ENCODE measurements at regions not wholly inside any gene's neighbourhood (a gene's known extent, or its start where the extent isn't known, plus 50 kb on each side); places are given as distances from the start of the nearest gene placed in this dataset.
"Not testable (repeated sequence)": the region's sequence is repeated elsewhere in the genome, so short reads cannot be mapped to it uniquely, and the experiment has no call there.

DNA sequence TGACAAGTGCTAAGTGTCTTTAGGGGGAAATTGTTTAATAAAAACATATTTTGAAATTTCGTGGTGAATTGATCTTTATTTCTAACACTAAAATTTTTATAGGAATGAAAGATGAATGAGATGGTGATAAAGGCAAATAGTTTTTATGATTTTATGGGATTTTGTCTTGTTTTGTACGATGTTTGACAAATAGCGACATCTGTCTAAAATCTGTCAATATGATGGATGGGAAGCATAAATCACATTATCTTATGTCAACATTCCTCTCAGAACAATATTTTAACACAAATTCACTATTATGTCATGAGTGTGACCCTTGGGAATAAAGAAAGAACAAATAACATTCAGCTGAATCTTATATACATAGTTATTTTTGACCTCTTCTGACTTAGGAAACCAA, 852.0 kb upstream of the CDH6 start:
- DNase-seq = no peak

DNA sequence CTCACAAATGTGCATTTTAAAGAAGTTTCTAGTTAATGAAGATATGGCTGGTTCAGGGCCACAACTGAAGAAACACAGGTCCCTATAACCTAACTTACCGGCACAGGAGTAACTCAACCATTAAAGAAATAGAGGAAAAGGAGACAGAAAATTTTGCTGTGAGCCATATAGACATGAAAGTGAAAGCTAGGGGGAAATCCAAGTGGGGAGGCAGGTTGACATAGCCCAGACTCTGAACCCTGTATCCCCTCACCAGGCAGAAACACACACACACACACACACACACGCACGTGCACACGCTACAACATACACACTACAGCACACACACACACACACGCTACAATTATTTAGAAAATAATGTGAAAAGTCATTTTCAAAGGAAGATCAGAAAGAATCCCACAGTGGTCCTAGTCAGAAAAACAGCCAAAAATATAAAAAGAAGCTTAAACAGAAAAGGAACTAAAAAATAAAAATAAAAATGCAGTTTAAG, 856.4 kb upstream of the CDH6 start:
- no peak for DNase-seq

DNA sequence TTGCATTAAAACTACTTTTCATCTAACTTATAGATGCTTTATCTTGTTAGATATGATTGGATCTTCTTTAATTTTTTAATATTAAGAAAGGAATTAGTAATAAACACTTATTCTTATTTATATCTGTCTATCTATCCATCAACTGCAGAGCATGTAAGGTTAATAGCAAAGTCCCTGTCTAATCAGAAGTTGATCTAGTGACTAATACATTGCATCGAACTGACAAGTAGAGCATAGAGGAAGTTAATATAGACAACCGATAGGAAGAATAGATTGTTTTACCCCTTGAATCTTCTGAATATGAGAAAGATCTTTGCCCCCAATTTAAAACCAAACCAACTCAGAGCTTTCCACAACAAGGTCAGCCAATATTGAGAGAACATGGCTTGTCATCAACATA, 862.0 kb upstream of the CDH6 start:
- no peak for DNase-seq

DNA sequence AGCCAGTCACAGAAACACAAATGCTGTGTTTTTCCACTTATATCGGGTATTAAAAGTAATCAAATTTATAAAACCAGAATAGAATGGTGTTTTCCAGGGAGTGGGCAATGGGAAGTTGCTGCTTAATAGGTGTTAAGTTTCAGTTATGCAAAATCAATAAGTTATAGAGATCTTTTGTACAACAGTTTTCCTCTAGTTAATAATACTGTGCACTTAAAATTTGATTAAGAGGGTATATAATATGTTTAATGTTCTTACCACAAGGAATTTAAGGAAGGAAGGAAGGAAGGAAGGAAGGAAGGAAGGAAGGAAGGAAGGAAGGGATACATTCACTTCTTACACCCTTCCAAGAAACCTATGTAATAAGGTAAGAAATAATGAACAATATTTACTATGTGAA, 867.7 kb upstream of the CDH6 start:
- DNase-seq = no peak

DNA sequence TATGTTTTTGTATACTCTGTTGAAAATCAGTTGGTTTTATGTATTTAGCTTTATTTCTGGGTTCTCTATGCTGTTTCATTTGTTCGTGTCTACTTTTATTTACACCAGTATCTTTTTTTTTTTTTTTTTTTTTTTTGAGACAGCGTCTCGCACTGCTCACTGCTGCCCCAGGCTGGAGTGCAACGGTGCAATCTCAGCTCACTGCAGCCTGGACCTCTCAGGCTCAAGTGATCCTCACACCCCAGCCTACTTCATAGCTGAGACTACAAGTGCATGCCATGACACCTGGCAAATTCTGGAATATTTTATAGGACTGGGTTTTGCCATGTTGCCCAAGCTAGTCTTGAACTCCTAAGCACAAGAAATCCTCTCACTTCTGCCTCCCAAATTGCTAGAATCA, 869.4 kb upstream of the CDH6 start:
- DNase-seq = no peak

DNA sequence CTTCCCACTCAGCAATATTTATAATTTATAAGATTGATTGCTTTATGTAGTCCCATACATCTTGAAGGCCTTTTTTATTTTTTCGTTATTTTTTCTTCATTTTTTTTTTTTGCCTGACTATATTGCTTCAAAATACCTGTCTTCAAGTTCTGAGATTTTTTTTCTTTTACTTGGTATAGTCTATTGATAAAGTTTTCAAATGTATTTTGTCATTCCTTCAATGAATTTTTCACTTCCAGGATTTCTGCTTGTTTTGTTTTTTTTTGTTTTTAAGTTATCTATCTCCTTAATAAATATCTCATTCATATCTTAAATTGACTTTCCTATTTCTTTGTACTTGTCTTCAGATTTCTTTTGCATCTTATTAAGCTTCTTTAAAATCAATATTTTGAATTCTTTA, 905.6 kb upstream of the CDH6 start:
- DNase-seq = no peak

DNA sequence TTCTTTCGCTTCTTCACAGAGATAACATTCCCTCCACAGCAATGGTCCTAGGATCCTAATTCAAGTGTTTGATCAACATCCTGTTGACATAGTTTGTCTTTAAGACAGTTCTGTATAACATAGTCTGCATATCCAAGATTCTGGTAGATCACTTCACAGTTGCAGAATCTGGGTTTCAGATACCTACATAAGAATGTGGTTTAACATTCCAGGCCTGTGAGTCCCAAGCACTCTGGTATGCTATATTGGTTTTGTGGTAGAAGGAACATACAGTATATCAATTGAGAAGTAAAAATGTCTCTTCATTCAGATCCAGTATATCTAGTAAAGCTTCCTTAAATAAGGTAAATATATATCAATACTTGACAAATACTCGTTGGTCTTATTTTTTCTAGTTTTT, 914.2 kb upstream of the CDH6 start:
- no peak for DNase-seq

DNA sequence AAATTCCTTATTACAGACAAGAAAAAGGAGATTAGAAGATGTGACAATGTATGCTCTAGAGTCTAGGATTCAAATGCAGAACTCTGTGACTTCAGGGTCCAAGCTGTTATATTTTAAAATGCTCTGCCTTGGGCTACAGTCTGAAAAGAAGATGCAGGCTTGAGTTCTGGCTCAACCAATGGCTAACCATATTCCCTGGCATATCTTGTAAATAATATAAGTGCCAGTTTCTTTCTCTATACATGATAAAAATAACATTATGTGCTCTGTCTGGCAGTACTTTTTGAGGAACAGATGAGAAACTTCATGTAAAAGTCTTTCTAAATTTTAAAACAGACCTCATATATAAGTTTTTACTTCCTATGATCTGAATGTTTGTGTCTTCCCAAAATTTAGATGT, 926.5 kb upstream of the CDH6 start:
- no peak for DNase-seq

DNA sequence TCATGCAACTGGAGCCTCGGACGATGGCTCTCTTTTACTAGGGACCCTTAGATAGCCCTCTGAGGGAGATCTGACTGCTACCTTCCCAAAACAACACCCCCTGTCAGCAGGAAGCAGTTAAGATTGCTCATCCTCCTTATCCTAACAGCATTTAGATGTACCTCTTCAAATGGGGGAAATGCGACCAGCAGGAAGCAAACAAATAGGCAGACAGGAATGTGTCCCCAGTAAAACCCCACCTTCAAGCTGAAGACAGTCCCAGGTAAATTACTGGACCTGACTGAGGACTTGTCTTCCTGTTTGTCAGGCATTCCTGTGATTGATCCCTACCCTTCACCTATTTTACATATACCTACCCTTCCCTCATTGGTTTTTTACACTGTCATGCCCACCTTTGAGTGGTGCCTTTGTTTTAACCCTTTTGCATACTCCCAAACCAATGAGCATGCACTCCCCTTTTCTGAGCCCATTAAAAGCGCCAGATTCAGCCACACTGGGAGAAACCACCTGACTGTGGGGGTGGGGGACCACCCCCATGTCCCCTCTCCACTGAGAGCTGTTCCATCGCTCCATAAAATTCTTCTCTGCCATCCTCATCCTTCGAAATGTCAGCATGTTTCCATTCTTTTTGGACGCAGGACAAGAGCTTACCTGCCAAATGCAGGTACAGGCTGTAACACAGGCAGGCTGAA, 954.0 kb upstream of the CDH6 start:
- no peak for DNase-seq

DNA sequence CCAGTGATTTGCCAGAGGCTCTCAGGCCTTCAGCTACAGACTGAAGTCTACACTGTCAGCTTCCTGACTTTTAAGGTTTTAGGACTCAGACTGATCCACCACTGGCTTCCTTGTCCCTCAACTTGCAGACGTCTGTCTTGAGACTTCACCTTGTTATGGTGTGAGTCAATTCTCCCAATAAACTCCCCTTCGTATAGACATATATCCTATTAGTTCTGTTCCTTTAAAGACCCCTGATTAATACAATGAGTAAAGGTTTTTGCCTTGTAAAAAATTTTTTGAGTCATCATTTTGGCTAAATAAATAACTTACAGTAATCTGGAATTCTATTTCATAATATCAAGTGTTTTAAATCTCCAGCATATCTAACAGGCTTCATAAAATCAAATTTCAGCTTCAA, 956.3 kb upstream of the CDH6 start:
- DNase-seq = no peak

DNA sequence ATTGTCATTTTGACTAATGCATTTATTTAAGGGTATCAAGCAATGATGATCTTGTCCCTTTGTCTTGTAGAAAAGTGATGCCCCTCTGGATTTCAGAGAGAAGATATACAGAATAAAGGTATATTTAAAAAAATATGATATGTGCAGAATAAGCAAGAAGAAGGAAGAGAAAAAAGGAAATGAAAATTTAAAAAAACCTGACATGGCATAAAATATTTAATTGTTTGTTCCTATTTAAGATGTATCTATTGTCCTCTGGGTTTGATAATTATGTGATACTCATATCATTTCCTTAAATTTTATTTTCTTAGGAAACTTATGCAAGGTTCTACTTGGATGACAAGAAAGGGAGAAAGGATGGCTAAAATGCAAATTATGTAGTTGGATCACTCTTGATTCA, 983.7 kb upstream of the CDH6 start:
- no peak for DNase-seq

DNA sequence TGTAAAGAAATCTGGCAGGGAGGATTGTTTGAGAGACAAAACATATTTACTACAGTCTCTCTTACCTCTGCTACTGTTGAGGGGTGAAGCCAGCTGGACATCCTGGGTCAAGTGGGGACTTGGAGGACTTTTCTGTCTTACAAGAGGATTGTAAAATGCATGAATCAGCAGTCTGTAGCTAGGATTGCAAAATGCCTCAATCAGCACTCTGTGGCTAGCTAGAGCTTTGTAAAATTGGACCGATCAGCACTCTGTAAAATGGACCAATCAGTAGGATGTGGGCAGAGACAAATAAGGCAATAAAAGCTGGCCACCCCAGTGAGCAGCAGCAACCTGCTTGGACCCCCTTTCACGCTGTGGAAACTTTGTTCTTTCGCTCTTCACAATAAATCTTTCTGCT, 995.8 kb upstream of the CDH6 start:
- no peak for DNase-seq

DNA sequence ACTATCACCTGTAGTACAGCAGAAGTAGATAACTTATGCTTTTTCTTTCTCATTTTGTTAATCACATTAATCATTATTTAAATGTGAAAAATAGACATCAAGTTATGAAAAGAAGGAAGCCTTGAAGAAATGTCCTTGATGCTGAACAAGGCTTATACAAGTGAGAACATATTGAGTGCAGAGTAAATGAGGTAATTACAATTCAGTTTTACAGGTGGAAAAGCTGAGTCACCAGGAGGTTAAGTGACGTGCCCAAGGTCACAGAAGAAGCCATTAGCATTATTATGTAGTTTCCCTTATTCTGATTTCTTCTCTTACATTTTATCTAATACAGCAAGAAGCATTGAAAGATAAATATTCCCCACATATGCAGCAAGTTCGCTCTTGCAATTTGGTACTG, 998.5 kb upstream of the CDH6 start:
- DNase-seq = no peak

DNA sequence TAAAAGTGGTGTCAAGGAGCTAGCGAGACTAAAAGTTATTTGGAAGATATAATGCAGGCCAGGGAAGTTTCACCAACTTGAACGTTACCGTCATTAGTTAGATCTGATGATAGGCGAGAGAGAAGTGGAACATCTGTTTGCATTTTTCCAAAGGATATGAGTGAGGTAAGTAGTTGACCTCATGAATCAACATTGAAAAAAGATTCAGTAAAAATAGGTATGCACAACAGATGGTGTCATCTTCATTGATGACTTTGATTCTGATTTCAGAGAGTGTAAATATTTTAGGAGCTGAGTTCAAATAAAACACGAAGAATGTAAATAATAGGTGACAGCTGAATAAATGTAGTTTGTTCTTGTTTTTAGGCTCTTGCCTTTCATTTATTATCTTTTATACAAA, 998.9 kb upstream of the CDH6 start:
- no peak for DNase-seq

DNA sequence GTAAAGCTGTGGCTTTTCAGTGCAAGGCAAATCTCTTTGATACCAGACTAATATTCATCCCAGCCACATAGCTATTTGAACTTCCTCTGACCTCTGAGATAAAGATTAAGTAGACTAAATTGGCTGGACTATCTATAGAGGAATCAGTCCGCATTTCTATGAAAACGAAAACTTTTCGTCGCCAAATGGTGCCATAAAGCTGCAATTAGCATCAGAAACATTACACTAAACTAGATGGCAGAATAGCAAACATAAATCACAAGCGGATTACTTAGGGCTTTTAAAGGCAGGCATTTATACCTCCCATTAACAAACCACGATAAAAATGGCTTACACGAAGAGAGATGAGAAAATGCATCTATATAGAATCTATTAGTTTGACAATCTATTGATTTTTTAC, 1009.7 kb upstream of the CDH6 start:
- DNase-seq = no peak

DNA sequence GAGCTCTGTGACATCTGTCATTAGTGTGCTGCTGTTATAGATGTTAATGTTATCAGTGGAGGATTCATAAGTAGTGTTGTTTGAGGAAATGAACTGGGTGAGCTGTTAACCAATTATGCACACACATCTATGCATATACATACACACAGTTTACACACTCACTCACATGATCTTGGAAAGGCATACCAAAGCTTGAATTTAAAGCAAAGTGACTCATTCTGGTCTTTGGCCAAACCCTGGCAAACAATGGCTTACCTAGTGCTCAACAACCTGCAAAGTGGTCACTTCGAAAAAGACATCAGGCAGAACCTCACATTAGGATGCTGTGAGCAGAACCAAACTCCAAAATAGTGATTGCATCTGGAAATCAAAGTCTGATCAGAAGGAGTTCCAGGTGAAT, 1037.3 kb upstream of the CDH6 start:
- DNase-seq = no peak

DNA sequence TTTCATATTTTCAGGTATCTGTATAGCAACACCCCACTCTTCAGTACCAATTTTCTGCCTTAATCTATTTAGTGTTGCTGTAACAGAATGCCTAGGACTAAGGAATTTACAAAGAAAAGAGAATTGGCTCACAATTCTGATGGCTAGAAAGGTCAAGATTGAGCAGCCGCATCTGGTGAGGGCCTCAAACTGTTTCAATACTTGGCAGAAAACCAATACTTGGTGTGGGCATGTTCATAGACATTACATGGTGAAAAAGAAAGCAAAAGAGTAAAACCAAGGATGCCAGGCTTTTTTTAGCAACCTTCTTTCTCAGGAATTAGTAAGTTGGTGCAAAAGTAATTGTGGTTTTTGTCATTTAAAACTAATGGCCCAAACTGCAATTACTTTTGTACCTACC, 1041.1 kb upstream of the CDH6 start:
- DNase-seq = no peak

DNA sequence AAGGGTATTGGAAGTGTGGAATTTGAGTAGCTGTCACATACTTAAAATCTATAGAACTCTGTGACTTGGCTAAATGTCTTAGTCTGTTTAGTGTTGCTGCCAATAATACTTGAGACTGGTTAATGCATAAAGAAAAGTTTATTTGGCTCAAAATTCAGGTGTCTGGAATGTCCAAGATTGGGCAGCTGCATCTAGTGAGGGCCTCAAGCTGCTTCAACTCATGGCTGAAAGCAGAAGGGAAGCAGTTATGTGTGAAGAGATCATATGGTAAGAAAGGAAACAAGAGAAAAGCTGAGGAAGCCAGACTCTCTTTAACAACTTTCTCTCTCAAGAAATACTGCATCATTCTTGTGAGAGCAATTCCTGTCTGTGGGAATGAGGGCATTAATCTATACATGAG, 1043.3 kb upstream of the CDH6 start:
- DNase-seq = no peak

DNA sequence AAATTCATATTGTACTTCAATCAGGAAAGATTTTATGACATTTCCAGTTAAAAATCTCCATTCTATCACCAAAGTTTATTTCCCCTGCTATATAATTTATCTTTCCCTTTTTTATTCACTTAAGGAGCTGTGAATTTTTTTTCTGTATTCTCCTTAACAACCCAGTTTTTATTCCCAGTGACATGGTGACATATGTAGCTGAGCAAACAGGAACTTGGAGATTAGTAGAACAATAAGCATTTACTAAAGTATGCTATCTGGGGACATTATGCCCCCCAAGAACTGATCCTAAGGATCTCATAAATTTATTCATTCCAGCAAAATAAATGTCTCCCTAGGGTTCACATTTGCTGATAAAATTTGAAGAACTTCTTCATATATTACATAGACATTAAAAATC, 1044.0 kb upstream of the CDH6 start:
- no peak for DNase-seq

DNA sequence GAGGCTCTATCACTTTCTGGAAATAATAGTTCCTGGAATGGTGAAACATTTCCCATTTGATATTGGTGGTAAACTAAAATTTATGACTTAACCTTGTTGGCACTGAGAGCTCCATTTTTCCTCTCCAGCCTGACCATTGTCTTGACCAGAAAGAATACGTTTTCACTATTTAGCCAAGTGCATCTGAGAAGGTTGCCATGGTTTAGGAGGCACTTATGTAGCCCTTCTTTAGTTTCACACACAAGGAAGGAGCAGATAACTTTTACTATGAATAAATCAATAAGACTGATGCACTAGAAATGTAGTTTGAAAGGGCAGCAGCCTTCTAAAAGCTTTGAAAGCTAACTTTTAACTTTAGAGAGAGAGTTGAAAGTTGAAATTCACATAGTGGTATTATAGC, 1045.5 kb upstream of the CDH6 start:
- no peak for DNase-seq

DNA sequence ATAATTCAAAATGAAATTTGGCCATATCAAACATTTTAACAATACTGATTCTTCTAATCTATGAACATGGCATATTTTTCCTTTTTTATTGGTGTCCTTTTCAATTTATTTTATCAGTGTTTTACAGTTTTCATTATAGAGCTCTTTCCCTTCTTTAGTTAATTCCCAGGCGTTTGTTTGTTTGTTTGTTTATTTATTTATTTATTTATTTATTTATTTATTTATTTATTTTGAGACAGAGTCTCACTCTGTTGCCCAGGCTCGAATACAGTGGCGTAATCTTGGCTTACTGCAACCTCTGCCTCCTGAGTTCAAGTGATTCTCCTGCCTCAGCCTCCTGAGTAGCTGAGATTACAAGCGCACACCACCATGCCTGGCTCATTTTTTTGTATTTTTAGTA, 1049.4 kb upstream of the CDH6 start:
- DNase-seq = not testable (repeated sequence)

DNA sequence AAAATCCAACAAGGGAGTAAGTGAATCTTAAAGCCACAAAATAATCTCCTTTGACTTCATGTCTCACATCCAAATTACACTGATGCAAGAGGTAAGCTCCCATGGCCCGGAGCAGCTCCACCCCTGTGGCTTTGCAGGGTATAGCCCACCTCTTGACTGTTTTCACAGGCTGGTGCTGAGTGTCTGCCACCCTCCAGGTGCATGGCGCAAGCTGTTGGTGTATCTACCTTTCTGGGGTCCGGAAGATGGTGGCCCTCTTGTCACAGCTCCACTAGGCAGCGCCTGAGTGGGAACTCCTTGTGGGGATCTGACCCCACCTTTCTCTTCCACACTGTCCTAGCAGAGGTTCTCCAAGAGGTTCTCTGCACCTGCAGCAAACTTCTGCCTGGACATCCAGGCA, 1051.1 kb upstream of the CDH6 start:
- DNase-seq = no peak

DNA sequence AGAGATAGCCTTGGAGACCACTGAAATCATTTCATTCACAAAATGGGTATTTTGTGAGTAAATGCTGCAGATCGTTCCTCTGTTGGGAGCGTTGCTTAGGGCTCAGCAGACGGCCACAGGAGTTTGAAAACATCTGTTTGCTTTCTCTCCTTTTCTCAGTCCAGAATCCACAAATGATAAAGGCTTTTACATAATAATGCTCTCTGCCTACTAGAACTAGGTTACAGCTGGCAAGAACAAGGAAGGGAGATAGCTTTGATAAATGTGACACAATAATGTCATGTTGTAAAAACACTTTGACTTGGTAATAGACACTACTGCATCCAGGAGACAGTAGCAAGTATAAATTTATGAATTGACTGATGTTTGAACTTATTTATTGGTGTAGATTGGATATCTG, 1072.4 kb upstream of the CDH6 start:
- DNase-seq = no peak

DNA sequence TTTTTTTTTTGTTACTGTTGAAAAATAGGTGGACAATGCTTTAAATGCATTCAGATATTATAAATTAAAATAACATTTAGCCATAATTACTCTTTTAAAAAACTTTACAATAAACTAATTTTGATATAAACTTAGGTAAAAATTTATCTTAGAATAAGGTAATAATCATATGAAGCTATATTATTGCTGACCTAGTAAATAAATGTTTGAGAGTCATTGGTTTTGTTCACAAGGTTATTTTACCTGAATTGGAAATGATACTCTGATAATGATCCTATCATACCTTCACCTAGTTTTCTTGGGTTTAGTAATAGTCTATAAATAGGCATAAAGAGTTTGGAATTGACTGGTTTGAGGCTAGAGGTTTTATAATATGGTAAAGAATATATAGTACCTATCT, 1076.4 kb upstream of the CDH6 start:
- DNase-seq = no peak

DNA sequence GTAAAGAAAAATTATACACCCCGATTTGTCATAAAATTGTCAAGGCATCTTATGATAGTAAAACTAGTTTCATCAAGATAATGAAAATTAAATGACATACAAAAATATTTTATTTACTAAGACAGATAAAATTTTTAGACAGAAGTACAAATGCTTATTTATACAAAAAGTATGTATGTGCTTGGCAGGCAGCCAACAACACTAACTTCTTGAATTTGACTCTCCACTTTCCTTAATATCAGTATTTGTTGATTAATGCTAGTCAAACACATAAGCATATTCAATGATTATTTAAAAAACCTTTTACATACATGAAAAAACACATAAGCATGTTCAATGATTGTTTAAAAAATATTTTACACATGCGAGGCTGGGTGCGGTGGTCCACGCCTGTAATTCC, 1079.9 kb upstream of the CDH6 start:
- no peak for DNase-seq

DNA sequence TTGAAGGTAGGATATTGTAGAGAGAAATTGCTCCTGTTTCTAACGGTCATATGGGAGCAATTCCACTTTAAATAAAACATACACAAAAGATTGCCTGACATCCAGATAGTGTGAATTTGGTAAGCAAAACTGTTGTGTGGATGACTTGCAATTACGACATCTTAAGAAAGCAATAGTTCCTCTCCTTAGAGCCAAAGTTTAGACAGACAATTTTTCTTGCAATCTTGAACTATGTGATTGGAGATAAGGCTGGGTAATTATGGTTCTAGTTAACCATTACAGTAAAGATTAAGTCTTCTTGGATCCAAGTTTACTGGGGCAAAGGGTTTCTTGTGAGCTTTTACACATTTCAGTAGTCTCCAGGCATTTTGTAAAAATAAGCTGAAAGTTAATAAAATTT, 1080.6 kb upstream of the CDH6 start:
- DNase-seq = no peak
